Kidney (tissue), 13 donors: ENCODE measurements at regions not wholly inside any gene's neighbourhood (a gene's known extent, or its start where the extent isn't known, plus 50 kb on each side); places are given as distances from the start of the nearest gene placed in this dataset.
"Not testable (repeated sequence)": the region's sequence is repeated elsewhere in the genome, so short reads cannot be mapped to it uniquely, and the experiment has no call there.

ENCODE experiments used
- DNase-seq, 5 donors: peaks; one replicate each; pipeline ENCODE4 v3.0.0-alpha.2; 2013 to 2020
- FAIRE-seq: peaks from 2 replicates; lab custom pipeline; 2012; peaks lifted over from hg19 to GRCh38; lab: Jason Lieb, UNC
- H3K27ac ChIP-seq, 2 donors: one replicate each; pipeline ENCODE4 v1.7.0; 2013; ENCODE audit warnings: low read depth in 2 of 2, low read length in 2 of 2, inconsistent platforms in 1 of 2
- H3K27me3 ChIP-seq: one replicate; pipeline ENCODE4 v1.7.1; 2013; ENCODE audit warnings: low read length, inconsistent platforms; ENCODE audit not compliant: control insufficient read depth, insufficient read depth
- H3K36me3 ChIP-seq, 3 donors: one replicate each; pipeline versions ENCODE4 v1.7.0 to v1.7.1; 2013; ENCODE audit warnings: low read length in 3 of 3, control low read depth in 1 of 3, inconsistent platforms in 1 of 3; ENCODE audit not compliant: insufficient read depth in 3 of 3, control insufficient read depth in 2 of 3
- H3K4me1 ChIP-seq, 3 donors: one replicate each; pipeline versions ENCODE4 v1.7.0 to v1.7.1; 2013; ENCODE audit warnings: low read length in 3 of 3, inconsistent platforms in 1 of 3, low read depth in 1 of 3; ENCODE audit not compliant: control insufficient read depth in 2 of 3, insufficient read depth in 2 of 3
- H3K4me3 ChIP-seq, 3 donors: one replicate each; pipeline versions ENCODE4 v1.7.0 to v1.8.1; 2013; ENCODE audit warnings: low read length in 3 of 3, control low read depth in 1 of 3, inconsistent platforms in 1 of 3
- H3K9ac ChIP-seq, 3 donors: one replicate each; pipeline versions ENCODE4 v1.7.0 to v1.7.1; 2013; ENCODE audit warnings: low read length in 3 of 3, control low read depth in 1 of 3, inconsistent platforms in 1 of 3
- H3K9me3 ChIP-seq, 3 donors: one replicate each; pipeline versions ENCODE4 v1.7.0 to v1.7.1; 2013; ENCODE audit warnings: low read length in 3 of 3, control low read depth in 1 of 3, inconsistent platforms in 1 of 3; ENCODE audit not compliant: control insufficient read depth in 2 of 3, insufficient read depth in 1 of 3
- intact Hi-C: fragments of 100-400 bp; cut with DNase I; formaldehyde crosslinking; loops from one replicate; pipeline ENCODE4 v1.11.1; 2022
- TF ChIP-seq, protein P1 (sequence below): IDR thresholded peaks from 3 replicates; pipeline ENCODE4 v1.5.1; 2012; ENCODE audit warnings: mild to moderate bottlenecking, moderate library complexity, borderline replicate concordance; ENCODE audit not compliant: insufficient read depth; ENCODE audit errors: extremely low read depth
- donor health status: control.
- donor health status: control.
- donor health status: control.
- donor health status: control.
- donor health status: control.
- donor health status: DM: yes; HTN: yes; CAD: no.
- donor health status: Normal renal cell carcinoma (clear cell type).

DNA sequence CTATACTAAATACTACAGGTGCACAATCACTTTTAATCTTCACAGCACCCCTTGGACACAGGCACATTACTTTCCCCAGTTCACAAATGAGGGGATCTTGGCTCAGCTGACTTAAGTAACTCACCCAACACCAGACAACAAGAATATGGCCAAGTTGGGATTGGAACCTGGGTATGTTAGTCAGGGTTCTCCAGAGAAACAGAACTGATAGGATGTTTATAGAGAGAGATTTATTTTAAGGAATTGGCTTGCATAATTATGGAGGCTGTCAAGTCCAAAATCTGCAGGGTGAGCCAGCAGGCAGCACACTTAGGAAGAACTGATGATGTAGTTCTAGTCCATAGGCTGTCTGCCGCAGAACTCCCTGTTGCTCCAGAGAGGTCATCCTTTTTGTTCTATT, 312.9 kb downstream of the MAN2A1 start:
- Histone ChIP-seq H3K27me3 (no peaks in the 10 kb centered on the region), H3K36me3 (no peaks in the 10 kb centered on the region), H3K4me1 (peaks cover 0 to 3% (median 0%) of the 10 kb centered on the region in 3 donors), H3K9ac (no peak overlapping the region), H3K9me3 (no peaks in the 10 kb centered on the region), H3K27ac (no peak overlapping the region), H3K4me3 (no peak overlapping the region)
- DNase-seq (no peak), FAIRE-seq (no peak)
- intact Hi-C loops, result no loop called here
- TF ChIP-seq, protein P1, sequence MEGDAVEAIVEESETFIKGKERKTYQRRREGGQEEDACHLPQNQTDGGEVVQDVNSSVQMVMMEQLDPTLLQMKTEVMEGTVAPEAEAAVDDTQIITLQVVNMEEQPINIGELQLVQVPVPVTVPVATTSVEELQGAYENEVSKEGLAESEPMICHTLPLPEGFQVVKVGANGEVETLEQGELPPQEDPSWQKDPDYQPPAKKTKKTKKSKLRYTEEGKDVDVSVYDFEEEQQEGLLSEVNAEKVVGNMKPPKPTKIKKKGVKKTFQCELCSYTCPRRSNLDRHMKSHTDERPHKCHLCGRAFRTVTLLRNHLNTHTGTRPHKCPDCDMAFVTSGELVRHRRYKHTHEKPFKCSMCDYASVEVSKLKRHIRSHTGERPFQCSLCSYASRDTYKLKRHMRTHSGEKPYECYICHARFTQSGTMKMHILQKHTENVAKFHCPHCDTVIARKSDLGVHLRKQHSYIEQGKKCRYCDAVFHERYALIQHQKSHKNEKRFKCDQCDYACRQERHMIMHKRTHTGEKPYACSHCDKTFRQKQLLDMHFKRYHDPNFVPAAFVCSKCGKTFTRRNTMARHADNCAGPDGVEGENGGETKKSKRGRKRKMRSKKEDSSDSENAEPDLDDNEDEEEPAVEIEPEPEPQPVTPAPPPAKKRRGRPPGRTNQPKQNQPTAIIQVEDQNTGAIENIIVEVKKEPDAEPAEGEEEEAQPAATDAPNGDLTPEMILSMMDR, result no peak

DNA sequence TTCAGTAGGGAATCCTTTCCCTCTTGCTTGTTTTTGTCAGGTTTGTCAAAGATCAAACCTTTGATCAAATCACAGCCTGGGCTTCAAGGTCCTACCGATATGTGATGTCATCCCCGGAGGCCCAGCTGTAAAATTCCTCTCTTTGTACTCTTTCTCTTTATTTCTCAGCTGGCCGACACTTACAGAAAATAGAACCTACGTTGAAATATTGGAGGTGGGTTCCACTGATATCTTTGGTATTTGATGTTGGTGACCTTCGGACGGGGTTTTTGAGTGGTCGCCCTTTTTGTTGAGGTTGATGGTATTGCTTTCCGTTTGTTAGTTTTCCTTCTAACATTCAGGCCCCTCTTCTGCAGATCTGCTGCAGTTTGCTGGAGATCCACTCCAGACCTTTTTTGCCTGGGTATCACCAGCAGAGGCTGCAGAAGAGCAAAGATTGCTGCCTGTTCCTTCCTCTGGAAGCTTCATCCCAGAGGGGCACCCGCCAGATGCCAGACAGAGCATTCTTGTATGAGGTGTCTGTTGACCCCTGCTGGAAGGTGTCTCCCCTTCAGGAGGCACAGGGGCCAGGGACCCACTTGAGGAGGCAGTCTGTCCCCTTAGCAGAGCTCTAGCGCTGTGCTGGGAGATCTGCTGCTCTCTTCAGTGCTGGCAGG, 316.3 kb downstream of the MAN2A1 start:
- H3K27me3 ChIP-seq, H3K9ac ChIP-seq, FAIRE-seq, H3K9me3 ChIP-seq, H3K4me1 ChIP-seq, H3K36me3 ChIP-seq, H3K27ac ChIP-seq, H3K4me3 ChIP-seq, DNase-seq, intact Hi-C loops: not testable (repeated sequence)

DNA sequence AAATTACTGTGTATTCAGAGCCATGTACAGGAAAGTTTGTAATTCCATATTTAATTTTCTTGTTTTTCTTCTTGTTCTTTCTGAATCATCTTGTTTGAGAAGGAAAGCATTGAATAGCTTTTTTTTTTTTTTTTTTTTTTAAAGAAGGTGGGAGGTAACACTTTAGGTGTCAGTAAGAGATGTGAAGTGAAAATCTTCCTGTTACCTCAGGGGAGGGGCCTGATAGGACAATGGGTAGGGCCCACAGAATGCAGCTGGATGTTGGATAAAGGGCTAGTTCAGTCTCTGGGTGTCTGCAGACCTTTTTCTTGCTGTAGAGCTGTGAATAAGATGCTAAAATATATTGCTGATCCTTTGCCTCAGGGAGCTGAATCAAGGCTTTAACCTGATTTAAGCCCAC, 317.4 kb downstream of the MAN2A1 start:
- no peaks in the 10 kb centered on the region for H3K4me1 ChIP-seq
- no peak overlapping the region for H3K4me3 ChIP-seq
- H3K27ac ChIP-seq, result no peak overlapping the region
- no peak for DNase-seq
- intact Hi-C loops, result no loop called here
- no peaks in the 10 kb centered on the region for H3K27me3 ChIP-seq
- no peak for FAIRE-seq
- H3K9me3 ChIP-seq, result no peaks in the 10 kb centered on the region
- no peaks in the 10 kb centered on the region for H3K36me3 ChIP-seq
- no peak overlapping the region for H3K9ac ChIP-seq
- TF ChIP-seq, protein P1, result no peak

DNA sequence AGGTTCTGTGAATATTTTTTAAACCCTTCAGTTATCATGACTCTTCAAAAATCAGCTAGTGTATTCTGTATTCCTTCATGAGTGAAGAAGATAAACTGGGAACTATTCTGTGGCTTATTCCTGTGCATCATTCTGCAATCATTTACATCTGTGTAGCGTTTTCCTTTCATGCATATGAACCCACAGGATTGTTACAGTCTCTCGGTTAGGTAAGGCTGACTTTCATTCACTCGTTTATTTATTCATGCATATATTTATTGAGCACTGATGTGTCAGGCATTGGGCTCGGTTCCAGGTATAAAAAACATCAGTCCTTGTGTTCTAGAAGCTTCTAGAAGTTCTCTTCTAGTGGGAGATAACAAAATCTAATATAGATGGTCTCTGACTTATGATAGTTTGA, 318.4 kb downstream of the MAN2A1 start:
- intact Hi-C loops, result no loop called here
- Histone ChIP-seq H3K4me3 (no peak overlapping the region), H3K36me3 (no peaks in the 10 kb centered on the region), H3K27ac (no peak overlapping the region), H3K9ac (no peak overlapping the region), H3K4me1 (no peaks in the 10 kb centered on the region), H3K9me3 (no peaks in the 10 kb centered on the region), H3K27me3 (no peaks in the 10 kb centered on the region)
- DNase-seq, result no peak
- TF ChIP-seq, protein P1, result no peak
- FAIRE-seq, result no peak
